ENCODE measurements at regions not wholly inside any gene's neighbourhood (a gene's known extent, or its start where the extent isn't known, plus 50 kb on each side); places are given as distances from the start of the nearest gene placed in this dataset.
"Not testable (repeated sequence)": the region's sequence is repeated elsewhere in the genome, so short reads cannot be mapped to it uniquely, and the experiment has no call there.

- no peak for DNase-seq
Measured at GRCh38 chr6:166877906-166878305, 78.4 kb downstream of the RNASET2 start.

- DNase-seq = no peak
Measured at GRCh38 chr6:166877349-166877748, 79.0 kb downstream of the RNASET2 start.

- DNase-seq = no peak
Measured at GRCh38 chr6:166872531-166873009, 83.8 kb downstream of the RNASET2 start.

- no peak for DNase-seq
Measured at GRCh38 chr6:166870602-166871208, 85.6 kb downstream of the RNASET2 start.

GRCh38 chr6:166866839-166867637, 89.3 kb downstream of the RNASET2 start:
- no peak for DNase-seq

GRCh38 chr6:166864333-166864732, 92.0 kb downstream of the RNASET2 start:
- DNase-seq = no peak

- no peak for DNase-seq
Measured at GRCh38 chr6:166862978-166863530, 93.3 kb downstream of the RNASET2 start.

GRCh38 chr6:166862287-166862977, 93.9 kb downstream of the RNASET2 start:
- peak; percentile 16 to 47 for DNase-seq

GRCh38 chr6:166861961-166862286, 94.4 kb downstream of the RNASET2 start:
- DNase-seq = no peak

- no peak for DNase-seq
Measured at GRCh38 chr6:166861304-166861703, 95.0 kb downstream of the RNASET2 start.

GRCh38 chr6:166860392-166860791, 96.0 kb downstream of the RNASET2 start:
- DNase-seq = no peak

GRCh38 chr6:166855416-166855815, 100.9 kb downstream of the RNASET2 start:
- DNase-seq = no peak

- DNase-seq = no peak
Measured at GRCh38 chr6:166853371-166854325, 102.7 kb downstream of the RNASET2 start.

- no peak for DNase-seq
Measured at GRCh38 chr6:166852451-166852975, 103.8 kb downstream of the RNASET2 start.

- no peak for DNase-seq
Measured at GRCh38 chr6:166851911-166852310, 104.4 kb downstream of the RNASET2 start.

GRCh38 chr6:166851426-166851825, 104.9 kb downstream of the RNASET2 start:
- no peak for DNase-seq

- no peak for DNase-seq
Measured at GRCh38 chr6:166850677-166851076, 105.7 kb downstream of the RNASET2 start.

- no peak for DNase-seq
Measured at GRCh38 chr6:166849749-166850183, 106.6 kb downstream of the RNASET2 start.

- DNase-seq = no peak
Measured at GRCh38 chr6:166848979-166849748, 107.2 kb downstream of the RNASET2 start.

GRCh38 chr6:166846446-166847142, 109.8 kb downstream of the RNASET2 start:
- not testable (repeated sequence) for DNase-seq

GRCh38 chr6:166842607-166843006, 113.7 kb downstream of the RNASET2 start:
- no peak for DNase-seq
